Natural killer cell (primary cell): ENCODE measurements at regions not wholly inside any gene's neighbourhood (a gene's known extent, or its start where the extent isn't known, plus 50 kb on each side); places are given as distances from the start of the nearest gene placed in this dataset.

Experiments used
- ATAC-seq, 3 donors: fragments of 150-1000 bp in 2 of 3; fragments of 200-7000 bp in 1 of 3; cut with Tn5 transposase; 1 replicate in 1 of 3; 2 replicates in 2 of 3; pipeline ENCODE4 v1.10.0; 2021; ENCODE audit warnings: mild to moderate bottlenecking in 2 of 3, moderate library complexity in 2 of 3
- DNase-seq, 2 donors: peaks; one replicate each; pipeline versions ENCODE4 v3.0.0 to v3.0.0-alpha.2; 2013 to 2021; ENCODE audit warnings: mixed read lengths in 1 of 2
- H3K27ac ChIP-seq: one replicate; pipeline ENCODE4 v1.5.1; 2013; ENCODE audit warnings: mild to moderate bottlenecking, low read length
- H3K27me3 ChIP-seq: one replicate; pipeline ENCODE4 v1.6.1; 2013; ENCODE audit warnings: low read length; ENCODE audit not compliant: control insufficient read depth, insufficient read depth
- H3K36me3 ChIP-seq: one replicate; pipeline ENCODE4 v1.6.1; 2013; ENCODE audit warnings: low read length; ENCODE audit not compliant: control insufficient read depth, insufficient read depth
- H3K4me1 ChIP-seq: one replicate; pipeline ENCODE4 v1.6.1; 2013; ENCODE audit warnings: low read length; ENCODE audit not compliant: control insufficient read depth, insufficient read depth
- H3K4me3 ChIP-seq: one replicate; pipeline ENCODE4 v1.5.1; 2013; ENCODE audit warnings: low read length
- H3K9me3 ChIP-seq: one replicate; pipeline ENCODE4 v1.6.1; 2013; ENCODE audit warnings: low read length; ENCODE audit not compliant: control insufficient read depth, insufficient read depth
- H3K27ac Mint-ChIP-seq, 2 donors: one replicate each; pipeline ENCODE4 v1.8.0; 2022; ENCODE audit warnings: mild to moderate bottlenecking in 2 of 2, mixed read lengths in 2 of 2, moderate library complexity in 1 of 2
- H3K27me3 Mint-ChIP-seq, 2 donors: one replicate each; pipeline ENCODE4 v1.8.0; 2022; ENCODE audit warnings: low read depth in 2 of 2, mixed read lengths in 2 of 2
- H3K36me3 Mint-ChIP-seq: one replicate; pipeline ENCODE4 v1.8.0; 2022; ENCODE audit warnings: mixed read lengths
- H3K4me1 Mint-ChIP-seq, 2 donors: one replicate each; pipeline ENCODE4 v1.8.0; 2022; ENCODE audit warnings: mixed read lengths in 2 of 2
- H3K4me3 Mint-ChIP-seq: one replicate; pipeline ENCODE4 v1.8.0; 2022; ENCODE audit warnings: mild to moderate bottlenecking, moderate library complexity, mixed read lengths
- H3K9me3 Mint-ChIP-seq, 2 donors: one replicate each; pipeline ENCODE4 v1.8.0; 2022; ENCODE audit warnings: mixed read lengths in 2 of 2
- CTCF ChIP-seq: fragments of 200-600 bp; IDR thresholded peaks from one replicate; pipeline ENCODE4 v1.8.0; 2022; ENCODE audit warnings: antibody characterized with exemption
- WGBS: methylation state at CpG from one replicate; pipeline ENCODE4 v1.1.7; 2013; ENCODE audit warnings: missing lambda C conversion rate; ENCODE audit not compliant: insufficient coverage; 5-methylcytosine and 5-hydroxymethylcytosine counted together
- intact Hi-C: fragments of 100-400 bp; cut with micrococcal nuclease; formaldehyde crosslinking; loops from one replicate; pipeline ENCODE4 v1.14.2; 2022

GRCh38 chr2:8514796-8515758 is 166.8 kb upstream of the ID2 start:
- ATAC-seq (peak; percentile 43 to 76 (median 63)), DNase-seq (peak; percentile 46 to 85)
- H3K27ac ChIP-seq: peak overlapping the region; percentile 92
- peak overlapping the region; percentile 68 for H3K4me3 Mint-ChIP-seq
- no peaks in the 10 kb centered on the region for H3K36me3 ChIP-seq
- H3K27ac Mint-ChIP-seq: peak overlapping the region; percentile 88 to 94
- intact Hi-C loops: loop anchor here (5.0 kb wide), 2 partner anchors 38 to 168 kb away; no protein-coding TSS in a partner anchor
- WGBS: 7% methylated on average over 14 of the region's 14 CpGs
- H3K27me3 Mint-ChIP-seq: no peaks in the 10 kb centered on the region
- no peaks in the 10 kb centered on the region for H3K9me3 Mint-ChIP-seq
- H3K9me3 ChIP-seq: peaks cover 5% of the 10 kb centered on the region
- H3K27me3 ChIP-seq: no peaks in the 10 kb centered on the region
- H3K4me1 Mint-ChIP-seq: peaks cover 71 to 84% of the 10 kb centered on the region in 2 donors
- peaks cover 99% of the 10 kb centered on the region for H3K4me1 ChIP-seq
- no peak overlapping the region for H3K4me3 ChIP-seq
- no peak for TF ChIP-seq CTCF
- no peaks in the 10 kb centered on the region for H3K36me3 Mint-ChIP-seq

- peak overlapping the region; percentile 88 to 94 for H3K27ac Mint-ChIP-seq
- no peaks in the 10 kb centered on the region for H3K36me3 Mint-ChIP-seq
- peak overlapping the region; percentile 63 for H3K4me3 Mint-ChIP-seq
- Histone ChIP-seq H3K9me3 (peaks cover 5% of the 10 kb centered on the region), H3K4me1 (peaks cover 100% of the 10 kb centered on the region), H3K27ac (peak overlapping the region; percentile 92), H3K27me3 (no peaks in the 10 kb centered on the region), H3K4me3 (no peak overlapping the region), H3K36me3 (no peaks in the 10 kb centered on the region)
- H3K27me3 Mint-ChIP-seq: no peaks in the 10 kb centered on the region
- peak in 1 of 2 donors; percentile 49 for DNase-seq
- no peaks in the 10 kb centered on the region for H3K9me3 Mint-ChIP-seq
- 15% methylated on average over 5 of the region's 5 CpGs for WGBS
- H3K4me1 Mint-ChIP-seq: peaks cover 80 to 85% of the 10 kb centered on the region in 2 donors
- ATAC-seq: no peak
- intact Hi-C loops: loop anchor here (5.0 kb wide), 2 partner anchors 39 to 169 kb away; no protein-coding TSS in a partner anchor
- TF ChIP-seq CTCF: no peak
These were observed 165.9 kb upstream of the ID2 start for GRCh38 chr2:8515864-8516533.

GRCh38 chr2:8517850-8518498 is 163.9 kb upstream of the ID2 start:
- Histone ChIP-seq H3K9me3 (peaks cover 5% of the 10 kb centered on the region), H3K36me3 (no peaks in the 10 kb centered on the region), H3K27me3 (no peaks in the 10 kb centered on the region), H3K4me3 (no peak overlapping the region), H3K27ac (peak overlapping the region; percentile 80), H3K4me1 (peaks cover 100% of the 10 kb centered on the region)
- Mint-ChIP-seq H3K27ac (peak overlapping the region; percentile 91 to 94), H3K27me3 (no peaks in the 10 kb centered on the region), H3K36me3 (no peaks in the 10 kb centered on the region), H3K4me3 (no peak overlapping the region), H3K4me1 (peaks cover 81 to 87% of the 10 kb centered on the region in 2 donors), H3K9me3 (no peaks in the 10 kb centered on the region)
- ATAC-seq (no peak), DNase-seq (no peak)
- intact Hi-C loops: loop anchor here (5.0 kb wide), 2 partner anchors 41 to 171 kb away; no protein-coding TSS in a partner anchor
- no peak for TF ChIP-seq CTCF
- WGBS: 94% methylated on average over 16 of the region's 16 CpGs
